T-helper 1 cell treated with Interleukin-12 subunit alpha and Interleukin-12 subunit beta and Interleukin-4 antibody, amounts not matched to agents 30 ng/mL and 1 ng/mL, for 36 hours (primary cell): ENCODE measurements at regions not wholly inside any gene's neighbourhood (a gene's known extent, or its start where the extent isn't known, plus 50 kb on each side); places are given as distances from the start of the nearest gene placed in this dataset.

Source experiments
- intact Hi-C: fragments of 100-400 bp; cut with micrococcal nuclease; formaldehyde crosslinking; loops from one replicate; pipeline ENCODE4 v1.15.1; 2024

DNA sequence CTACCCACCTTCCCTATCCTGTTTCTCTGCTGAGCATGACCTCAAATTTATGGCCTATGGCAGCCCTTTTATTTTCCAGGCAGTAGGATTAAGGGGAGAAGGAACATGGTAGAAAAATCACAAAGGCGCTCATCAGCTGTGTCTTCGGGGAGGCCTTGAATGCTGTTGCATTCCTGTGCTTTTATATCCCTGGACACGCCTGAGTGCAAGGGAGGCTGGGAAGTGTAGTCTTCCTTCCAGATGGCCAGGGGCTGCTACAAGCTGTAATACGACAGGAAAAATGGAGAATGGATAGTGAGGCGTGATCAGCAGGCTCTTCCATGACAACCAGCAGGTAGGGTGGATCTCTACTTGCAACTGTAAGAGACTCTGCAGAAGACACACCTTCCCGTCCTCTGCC lies 210.9 kb upstream of the GGTLC1 start:
- intact Hi-C loops = no loop called here

DNA sequence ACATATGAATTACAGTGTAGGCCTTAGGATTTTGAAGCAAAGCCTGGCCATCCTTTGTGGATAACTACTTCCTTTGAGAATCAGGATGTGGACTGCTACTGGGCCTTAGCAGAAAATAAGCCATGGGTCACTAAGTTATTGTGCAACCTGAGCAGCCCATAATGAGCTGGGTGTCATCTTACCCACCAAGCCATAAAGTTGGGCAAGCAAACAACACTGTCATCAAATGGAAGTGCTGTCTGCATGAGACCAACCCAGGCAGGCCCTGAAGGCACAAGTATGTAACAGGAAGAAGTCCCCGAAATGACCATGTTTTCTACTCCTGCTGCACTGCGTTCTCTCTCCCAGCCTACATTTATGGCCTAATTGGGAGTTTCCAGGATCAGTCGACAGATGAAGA lies 205.6 kb upstream of the GGTLC1 start:
- intact Hi-C loops = no loop called here

DNA sequence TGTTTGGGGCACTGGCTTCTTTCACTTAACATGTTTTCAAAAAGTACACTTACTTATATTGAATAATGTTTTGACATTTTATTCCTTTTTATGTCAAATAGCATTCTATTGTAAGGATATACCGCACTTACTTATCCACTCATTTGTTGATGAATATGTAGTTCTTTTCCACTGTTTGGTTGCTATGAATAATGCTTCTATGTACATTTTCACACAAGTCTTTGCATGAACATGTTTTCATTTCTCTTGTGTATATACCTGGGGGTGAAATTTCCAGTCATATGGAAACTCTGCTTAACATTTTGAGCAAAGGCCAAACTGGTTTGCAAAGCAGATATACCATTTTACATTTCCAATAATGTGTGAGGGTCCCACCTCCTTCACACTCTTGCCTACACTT lies 202.3 kb upstream of the GGTLC1 start:
- intact Hi-C loops = no loop called here

DNA sequence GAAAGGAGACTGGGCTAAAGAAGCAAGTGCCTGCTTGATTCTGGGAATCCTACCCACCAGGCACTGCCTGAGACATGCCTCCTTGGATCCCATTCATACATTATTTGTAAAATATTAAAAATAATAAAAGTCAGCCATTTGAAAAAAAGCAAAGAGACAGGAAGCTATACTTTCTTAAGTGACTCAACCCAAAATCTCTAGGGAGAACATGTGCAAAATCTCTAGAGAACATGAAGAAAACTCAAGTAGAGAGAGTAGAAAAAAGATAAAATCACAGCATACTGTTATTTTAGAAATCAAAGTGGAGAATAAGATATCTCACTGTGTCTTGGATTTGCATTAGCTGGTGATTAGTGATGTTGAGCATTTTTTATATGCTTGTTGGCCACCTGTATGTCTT lies 197.2 kb upstream of the GGTLC1 start:
- intact Hi-C loops = no loop called here

DNA sequence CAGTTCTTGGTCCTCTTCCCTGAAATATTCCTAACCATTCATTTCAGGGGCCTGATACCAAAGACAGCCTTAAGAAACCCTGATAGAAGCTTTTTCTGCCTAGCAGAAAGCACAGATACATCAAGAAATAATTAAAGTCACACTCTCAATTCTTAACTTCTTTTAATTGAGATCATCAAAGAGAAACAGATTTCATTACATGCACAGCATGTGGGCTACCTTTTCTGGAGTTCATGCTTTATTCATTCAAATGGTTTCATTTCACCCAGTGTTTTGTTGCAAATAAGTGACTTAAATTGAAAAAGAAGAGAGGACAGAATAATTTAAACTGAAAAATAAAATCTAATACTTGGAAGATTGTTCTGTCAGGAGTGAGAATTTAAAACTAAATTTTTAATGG lies 192.6 kb upstream of the GGTLC1 start:
- intact Hi-C loops = no loop called here

DNA sequence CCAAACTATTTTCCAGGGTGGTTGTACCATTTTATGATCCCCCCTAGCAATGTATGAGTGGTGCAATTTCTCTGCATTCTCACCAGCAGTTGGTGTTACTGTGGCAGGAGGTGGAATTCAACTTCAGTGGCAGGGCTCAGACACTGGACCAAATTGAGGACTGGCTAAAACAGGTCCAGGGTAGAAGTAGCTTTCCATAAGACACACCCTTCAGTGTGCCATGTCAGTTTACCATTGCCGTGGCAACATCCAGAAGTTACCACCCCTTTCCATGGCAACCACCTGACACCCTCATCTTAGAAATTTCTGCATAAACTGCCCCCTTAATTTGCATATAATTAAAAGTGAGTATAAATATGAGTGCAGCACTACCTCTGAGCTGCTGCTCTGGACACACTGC lies 180.7 kb upstream of the GGTLC1 start:
- intact Hi-C loops = no loop called here

DNA sequence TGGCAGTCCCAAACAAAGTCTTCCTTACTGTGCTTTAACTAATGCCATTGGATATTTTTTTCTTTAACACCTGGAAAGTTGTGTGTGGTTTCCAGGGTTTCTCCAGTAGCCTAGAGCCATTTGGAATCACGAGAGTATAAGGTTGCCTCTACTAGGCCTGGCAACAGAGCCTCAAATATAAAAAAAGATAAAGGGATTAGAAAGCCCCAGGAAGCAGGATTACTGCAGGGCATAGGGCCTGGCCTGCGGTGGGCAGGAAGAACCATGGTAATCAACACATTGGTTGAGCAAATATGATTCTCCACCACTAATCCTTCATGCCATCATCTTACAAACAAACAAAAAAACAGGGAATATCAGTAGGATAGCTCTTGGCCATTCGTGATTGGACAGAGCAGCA lies 177.8 kb upstream of the GGTLC1 start:
- intact Hi-C loops = no loop called here

DNA sequence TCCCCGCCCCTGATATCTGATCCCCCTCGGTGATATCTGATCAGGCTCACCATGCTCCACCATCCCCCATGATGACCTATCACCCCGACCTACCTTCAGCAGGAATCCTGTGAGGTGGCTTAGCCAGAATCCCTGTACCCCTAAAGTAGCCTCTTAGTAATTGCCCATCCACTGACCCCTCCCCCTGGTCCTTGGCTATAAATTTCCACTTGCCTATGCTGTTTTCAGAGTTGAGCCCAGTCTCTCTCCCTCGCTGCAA lies 177.5 kb upstream of the GGTLC1 start:
- intact Hi-C loops = no loop called here

DNA sequence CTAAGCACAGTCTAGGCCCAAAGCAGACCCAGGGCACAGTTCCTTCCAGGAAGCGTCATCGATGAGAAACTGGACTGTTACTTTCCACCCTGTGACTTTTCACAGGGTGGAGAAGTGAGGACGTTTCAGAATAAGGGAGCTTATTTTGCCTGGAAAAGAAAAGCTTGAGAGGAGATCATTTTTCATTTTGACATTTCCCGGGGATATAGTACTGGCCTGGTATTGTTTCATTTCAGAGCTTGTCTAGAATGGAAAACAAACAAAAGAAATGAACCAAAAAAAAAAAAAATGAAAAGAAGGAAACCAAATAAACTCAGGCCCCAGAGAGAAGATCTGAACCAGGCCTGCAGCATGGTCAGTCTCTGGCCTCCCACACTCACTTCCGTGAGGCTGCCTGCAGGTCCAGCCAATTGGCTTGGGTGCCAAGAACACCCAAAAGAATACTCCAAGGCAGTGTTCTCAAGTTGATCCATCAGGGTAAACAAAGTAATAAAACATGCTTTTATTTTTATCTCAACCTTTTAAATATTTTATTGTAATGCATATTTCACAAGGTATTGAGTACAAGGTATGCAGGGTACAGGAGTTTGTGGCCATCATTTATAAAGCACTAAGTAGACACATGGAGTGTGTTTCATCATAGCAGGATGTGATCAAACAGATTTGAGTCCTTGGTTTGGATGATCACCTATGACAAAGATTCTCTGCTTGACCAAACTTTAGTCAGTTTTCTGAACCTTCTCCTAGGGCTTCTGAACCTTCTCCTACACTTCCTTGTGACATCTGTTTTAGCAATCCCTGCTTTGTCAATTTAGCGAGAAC lies 176.9 kb upstream of the GGTLC1 start:
- intact Hi-C loops = no loop called here

DNA sequence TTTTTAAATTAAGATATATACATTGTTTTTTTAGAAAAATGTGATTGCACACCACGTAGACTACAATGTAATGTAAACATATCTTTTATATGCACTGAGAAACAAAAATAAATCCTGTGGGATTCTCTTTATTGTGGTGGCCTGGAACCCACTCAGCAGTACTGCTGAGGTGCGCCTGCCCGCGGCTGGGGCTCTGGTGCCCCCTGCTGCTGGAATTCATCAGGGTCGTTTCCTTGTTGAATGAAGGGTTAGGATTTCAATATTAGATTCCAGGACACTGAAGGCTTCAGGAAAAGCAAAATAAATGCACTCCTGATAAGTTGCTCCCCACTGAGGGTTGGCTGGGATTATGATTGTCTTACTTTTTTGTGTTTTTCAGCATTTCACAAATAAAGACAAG lies 175.8 kb upstream of the GGTLC1 start:
- intact Hi-C loops = loop anchor here (1.0 kb wide), 2 partner anchors 64 to 227 kb away; no protein-coding TSS in a partner anchor

DNA sequence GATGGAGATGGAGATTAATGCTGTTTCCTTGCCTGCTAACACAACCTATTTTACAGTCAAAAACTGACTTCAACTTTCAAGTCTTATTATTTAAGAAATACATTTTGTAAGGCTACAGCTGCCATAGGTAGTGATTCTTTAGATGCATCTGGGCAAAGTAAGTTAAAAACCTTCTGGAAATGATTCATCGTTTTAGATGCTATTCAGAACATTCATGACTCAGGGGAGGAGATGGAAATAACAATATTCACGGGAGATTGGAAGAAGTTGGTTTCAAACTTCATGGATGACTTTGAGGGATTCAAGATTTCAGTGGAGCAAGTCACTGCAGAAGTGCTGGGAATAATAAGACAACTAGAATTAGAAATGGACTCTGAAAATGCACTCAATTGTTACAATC lies 174.9 kb upstream of the GGTLC1 start:
- intact Hi-C loops = loop anchor here (2.0 kb wide), 1 partner anchor 275 kb away; no protein-coding TSS in a partner anchor

DNA sequence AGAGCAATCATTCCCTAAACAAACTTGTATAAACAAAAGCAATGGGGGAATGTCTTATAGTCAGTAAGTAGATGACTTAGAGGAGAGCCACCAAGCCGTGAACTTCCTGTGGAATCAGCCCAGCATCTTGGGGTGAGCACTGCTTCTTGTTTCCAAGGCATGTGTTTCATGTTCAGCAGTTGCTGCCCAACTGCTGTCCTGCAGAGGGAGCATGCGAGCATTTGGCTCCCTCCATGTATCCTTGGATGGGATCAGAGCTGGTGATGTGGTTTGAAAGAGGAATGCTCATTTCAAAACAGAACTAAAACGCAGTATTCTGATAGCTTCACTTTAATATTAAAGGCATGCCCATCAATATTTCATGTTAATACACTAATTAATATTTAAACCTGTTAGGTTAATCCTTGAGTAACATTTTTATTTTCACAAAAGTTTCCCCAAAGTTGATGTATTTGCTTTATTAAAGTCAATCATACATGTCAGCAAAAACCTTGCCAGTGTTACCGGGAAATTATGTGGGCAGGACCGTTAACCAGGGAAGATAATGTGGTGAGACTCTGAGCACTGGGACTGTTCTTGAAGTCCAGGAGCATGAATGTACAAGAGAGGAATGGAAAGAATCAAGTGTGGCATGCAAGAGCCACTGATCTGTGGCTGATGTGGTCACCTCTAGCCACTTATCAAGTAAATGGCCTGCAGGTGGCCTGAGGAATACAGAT lies 172.1 kb upstream of the GGTLC1 start:
- intact Hi-C loops = loop anchor here (2.0 kb wide), 1 partner anchor 758 kb away; no protein-coding TSS in a partner anchor

DNA sequence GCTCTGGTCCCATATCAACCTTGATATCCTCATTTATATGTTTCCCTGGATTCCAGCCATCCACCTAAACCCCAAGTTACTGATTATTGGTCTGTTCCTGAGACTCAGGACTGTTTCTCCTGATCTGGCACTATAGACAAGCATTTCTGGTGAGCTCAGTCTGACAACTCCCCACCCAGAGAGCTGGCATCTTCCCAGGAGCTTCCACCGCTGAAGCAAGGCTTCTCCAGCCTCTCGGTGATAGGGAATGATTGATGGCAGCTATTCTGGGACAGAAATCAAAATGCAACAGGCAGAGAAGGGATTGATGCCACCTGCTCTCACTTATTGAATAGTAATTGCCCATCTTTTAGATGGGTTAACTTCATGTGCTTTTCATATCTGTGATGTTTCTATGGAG lies 169.7 kb upstream of the GGTLC1 start:
- intact Hi-C loops = no loop called here

DNA sequence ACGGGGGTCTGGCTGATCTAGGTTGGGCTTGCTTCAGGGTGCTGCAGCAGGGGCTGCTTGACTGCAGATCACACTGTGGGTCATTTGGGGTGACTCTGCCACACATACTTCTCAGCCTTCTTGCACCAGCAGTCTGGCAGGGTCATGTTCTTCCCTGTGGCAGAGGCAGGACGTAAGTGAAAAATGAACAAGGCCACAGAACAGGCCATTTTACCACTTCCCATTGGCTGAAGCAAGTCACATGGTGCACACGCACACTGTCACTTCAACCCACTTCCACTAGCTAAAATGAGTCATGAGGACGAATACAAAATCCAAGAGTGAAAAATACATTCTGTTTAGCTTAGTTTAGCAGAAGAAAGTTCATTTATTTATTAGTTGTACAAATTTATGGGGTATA lies 168.6 kb upstream of the GGTLC1 start:
- intact Hi-C loops = loop anchor here (2.0 kb wide), 1 partner anchor 134 kb away; no protein-coding TSS in a partner anchor

DNA sequence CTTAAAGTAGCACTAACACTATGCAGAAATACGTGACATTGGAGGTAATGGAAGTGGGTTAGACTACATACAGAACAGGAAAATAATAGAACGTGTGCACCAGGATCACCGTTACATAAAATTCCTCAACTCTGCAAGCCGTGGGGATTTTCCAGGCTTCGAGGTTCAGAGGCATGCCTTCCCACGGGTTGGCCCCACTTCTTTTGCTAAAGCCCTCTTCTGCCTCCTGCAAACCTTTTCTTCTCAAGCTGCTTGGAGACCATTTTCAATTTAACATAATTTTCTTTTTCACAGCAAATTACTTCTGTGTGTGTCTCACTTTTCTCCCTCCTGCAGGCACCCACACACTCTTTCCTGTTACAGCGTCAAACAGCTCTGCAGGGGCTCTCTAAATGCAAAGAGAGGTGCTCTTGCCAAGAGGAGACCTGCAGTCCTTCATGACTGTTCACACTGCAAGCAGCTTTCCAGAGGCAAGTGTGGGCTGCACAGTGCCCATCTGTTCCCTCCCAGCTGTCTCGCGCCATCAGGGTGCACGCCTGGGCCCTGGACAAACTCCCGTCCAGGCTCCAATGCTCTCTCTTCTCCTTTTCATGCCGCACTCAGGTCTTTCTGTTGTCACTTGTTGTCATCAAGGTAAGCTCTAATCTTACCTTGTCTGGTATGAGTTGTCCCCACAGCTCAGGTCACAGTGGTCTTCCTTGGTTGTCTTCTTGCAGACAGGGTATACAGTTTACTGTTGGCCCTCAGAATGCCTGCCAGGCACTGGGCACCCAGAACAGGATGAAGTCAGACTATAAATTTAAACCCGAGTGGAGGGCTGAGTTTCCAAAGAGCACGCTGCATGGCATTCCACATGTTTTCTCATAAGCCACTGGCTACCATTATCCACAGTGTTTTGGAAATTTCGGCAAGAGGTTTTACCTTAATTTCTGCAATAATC lies 164.8 kb upstream of the GGTLC1 start:
- intact Hi-C loops = no loop called here

DNA sequence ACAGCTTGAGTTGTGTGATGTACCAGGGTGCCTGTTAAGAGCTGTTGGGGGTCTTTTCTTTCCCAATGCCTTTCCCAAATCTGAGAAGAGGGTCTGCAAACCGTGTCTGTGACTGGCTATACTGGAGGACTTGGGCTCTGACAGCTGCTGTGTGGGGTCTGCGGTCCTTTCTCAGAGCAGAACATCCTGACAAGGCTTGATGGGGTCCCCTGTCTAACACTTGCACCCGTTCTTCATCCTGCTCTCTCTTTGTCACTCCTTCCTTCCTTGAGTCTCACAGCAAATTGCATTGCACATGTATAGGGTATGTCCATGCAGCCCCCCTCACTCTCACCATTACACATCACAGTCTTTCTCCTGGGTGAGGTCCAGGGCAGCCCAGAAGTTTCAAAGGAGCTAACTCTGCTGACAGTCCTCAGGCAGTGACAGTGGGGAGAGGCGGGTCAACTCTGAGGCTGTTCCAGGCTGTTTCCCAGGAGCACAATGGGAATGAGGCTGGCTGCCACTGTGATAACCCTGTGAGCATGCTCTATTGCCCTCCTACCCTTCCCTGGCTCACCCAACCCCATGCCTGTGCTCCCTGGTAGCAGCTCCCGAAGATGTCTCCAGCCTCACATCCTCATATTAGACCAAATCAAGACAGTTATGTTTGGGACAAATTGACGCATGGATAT lies 163.2 kb upstream of the GGTLC1 start:
- intact Hi-C loops = no loop called here

DNA sequence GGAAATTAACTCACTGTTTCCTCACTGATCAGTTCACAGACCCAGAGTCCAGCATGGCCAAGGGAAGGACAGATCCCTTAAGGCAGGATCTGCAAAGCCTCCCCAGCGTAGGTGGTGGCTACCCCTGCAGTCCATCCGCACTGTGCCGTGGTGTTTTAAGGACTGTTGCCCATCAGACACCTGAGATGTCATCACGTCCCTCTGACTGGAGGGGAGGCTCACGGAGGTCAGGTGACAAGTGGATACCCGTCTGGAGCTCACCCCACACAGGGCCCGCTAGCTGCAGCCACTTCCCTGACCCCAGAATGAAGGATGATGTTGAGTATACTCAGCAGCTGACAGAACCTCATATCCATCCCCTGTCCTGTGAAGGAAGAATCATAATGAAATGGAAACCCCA lies 161.8 kb upstream of the GGTLC1 start:
- intact Hi-C loops = no loop called here

DNA sequence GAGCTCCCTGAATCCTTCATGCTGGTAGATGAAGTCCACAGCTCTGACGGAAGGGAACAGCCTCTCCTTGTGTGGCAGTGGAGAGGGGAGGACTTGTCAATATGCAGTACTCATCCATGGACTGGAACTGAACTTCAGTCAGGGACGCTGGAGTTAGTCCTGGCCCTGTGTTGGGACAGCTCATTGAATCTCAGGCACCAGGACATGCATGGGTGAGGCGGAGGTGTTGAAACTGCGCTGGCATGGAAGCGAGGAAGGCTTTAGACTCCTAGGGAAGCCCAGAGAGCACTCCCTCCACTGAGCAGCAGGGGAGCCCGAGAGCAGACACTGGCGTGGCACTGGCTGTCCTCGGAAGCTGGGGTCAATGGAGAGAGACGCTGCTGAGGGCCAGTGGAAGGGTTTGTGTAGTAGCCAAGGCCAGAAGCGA lies 161.3 kb upstream of the GGTLC1 start:
- intact Hi-C loops = no loop called here

DNA sequence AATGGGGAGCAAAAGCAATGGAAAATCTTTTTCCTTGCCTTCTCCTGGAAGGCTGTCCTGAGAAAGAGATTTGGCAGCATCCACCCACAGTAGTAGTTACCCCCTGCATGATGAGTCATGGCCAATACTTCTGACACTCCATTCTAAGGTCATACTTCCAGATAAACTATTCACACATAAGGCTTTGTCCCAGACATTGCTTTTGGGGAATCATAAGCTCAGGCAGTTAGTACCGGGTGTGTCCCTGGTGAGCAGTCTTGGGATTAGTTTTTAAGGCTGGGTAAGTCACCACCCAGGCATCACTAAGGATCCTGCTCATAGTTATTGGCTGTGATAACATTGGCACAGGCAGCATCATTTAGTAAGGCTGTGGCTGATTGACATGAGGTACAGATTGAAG lies 160.6 kb upstream of the GGTLC1 start:
- intact Hi-C loops = no loop called here

DNA sequence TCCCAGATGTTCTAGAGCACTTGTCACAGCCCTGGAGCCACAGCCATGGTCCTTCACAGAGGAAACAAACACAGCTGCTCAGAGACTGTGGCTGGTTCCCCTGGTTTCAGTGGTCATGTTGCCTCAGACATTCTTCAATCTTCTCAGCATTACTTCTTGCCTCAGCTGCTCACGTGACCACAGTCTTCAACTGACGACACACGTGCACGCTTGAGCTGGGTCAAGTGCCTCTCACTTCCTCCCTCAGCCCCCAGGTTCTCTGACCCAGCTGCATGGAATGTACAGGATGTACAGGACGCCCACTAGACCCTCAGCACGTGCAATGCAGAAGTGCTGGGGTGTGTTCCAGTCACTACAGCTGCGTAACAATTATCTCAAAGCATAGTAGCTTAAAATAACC lies 159.8 kb upstream of the GGTLC1 start:
- intact Hi-C loops = no loop called here

DNA sequence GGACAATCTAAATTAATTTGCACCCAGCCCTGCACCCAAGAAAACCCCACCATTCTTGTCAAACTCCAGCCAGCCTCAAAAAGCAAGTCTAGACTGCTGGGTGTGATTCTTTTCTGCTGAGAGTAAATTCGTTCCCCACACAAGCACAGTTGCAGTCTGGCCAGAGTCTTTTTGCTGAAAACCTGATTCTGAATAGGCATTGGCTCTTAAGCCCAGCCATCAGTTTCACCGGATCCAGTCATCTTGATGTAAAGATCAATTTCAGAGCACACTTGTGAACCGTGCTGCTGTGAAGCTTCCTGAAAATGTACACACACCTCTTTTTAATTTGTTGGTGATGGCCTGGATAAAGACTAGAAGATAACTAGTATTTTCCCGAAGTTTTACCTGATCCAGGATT lies 159.4 kb upstream of the GGTLC1 start:
- intact Hi-C loops = no loop called here
